Heart left ventricle (tissue), 13 donors: ENCODE measurements at regions not wholly inside any gene's neighbourhood (a gene's known extent, or its start where the extent isn't known, plus 50 kb on each side); places are given as distances from the start of the nearest gene placed in this dataset.

Experiments
- CTCF ChIP-seq, 12 donors: fragments of 200-600 bp; sonication (generic) in 4 of 12; IDR thresholded peaks; one replicate each; pipeline versions ENCODE4 v1.5.0 to v1.8.0; 2018 to 2022; ENCODE audit warnings: antibody characterized with exemption in 12 of 12, mild to moderate bottlenecking in 5 of 12
- POLR2A ChIP-seq, 2 donors: fragments of 450-650 bp; IDR thresholded peaks; one replicate each; pipeline ENCODE4 v1.6.1; 2017; ENCODE audit warnings: antibody characterized with exemption in 2 of 2, mild to moderate bottlenecking in 2 of 2, moderate library complexity in 2 of 2
- donor health status: ischemic (EF 13 %, LVEDD 7.1; RV severe dilation, severe dysfunction).
- donor health status: DM: no; HTN: yes; CAD: no.
- donor health status: DM: no; HTN: no; CAD: no.
- donor health status: ischemic (EF 25% LVEDD 6.9; RV normal size, moderate dysfunction).
- donor health status: ischemic (EF 25% LVEDD 5.7; RV mildly dilated, moderate dysfunction).
- donor health status: ischemic (EF 35%, LVEDD 5.7; RV mildly dilated, moderate dysfunction).
- donor health status: nonischemic (EF 11% LVEDD 7.7; RV severe dilation, severe dysfunction).
- donor health status: DM: yes; HTN: yes; CAD: no.
- donor health status: PGD.
- donor health status: ischemic (EF 29% LVEDD 5.4; RV normal size, mild dysfunction).
- donor health status: nonischemic (EF 23%, LVEDD 6.1; RV moderate dilation, normal function).

GRCh38 chr9:71609448-71609830, 158.9 kb downstream of the CEMIP2 start:
- no peak for TF ChIP-seq CTCF (IDR thresholded peaks at IDR 0.05)
- no peak for TF ChIP-seq POLR2A (IDR thresholded peaks at IDR 0.05)
